H1 (cell line): ENCODE measurements at regions not wholly inside any gene's neighbourhood (a gene's known extent, or its start where the extent isn't known, plus 50 kb on each side); places are given as distances from the start of the nearest gene placed in this dataset.

Experiments used
- CTCF ChIA-PET: fragments of 300-600 bp; sonication (Branson Sonifier 250); formaldehyde crosslinking; loops from one replicate; lab custom pipeline; 2021; ENCODE audit not compliant: partially characterized antibody; lab: Charles Lee
- POLR2A ChIA-PET: fragments of 300-600 bp; sonication (Branson Sonifier 250); formaldehyde crosslinking; loops from one replicate; lab custom pipeline; 2021; ENCODE audit warnings: inconsistent platforms; ENCODE audit not compliant: partially characterized antibody; lab: Charles Lee
- DNase-seq, 2 experiments: peaks; one replicate each; pipeline versions ENCODE4 v3.0.0 to v3.0.0-alpha.2; 2010 to 2022; ENCODE audit warnings: low spot score in 2 of 2, low read depth in 1 of 2, mixed read lengths in 1 of 2
- FAIRE-seq: peaks from 2 replicates; lab custom pipeline; 2011; peaks lifted over from hg19 to GRCh38; lab: Jason Lieb, UNC
- H2AFZ ChIP-seq: 2 replicates; pipeline ENCODE4 v1.8.1; 2012; ENCODE audit warnings: low read length, inconsistent platforms
- H2AK5ac ChIP-seq: 2 replicates; pipeline ENCODE4 v1.6.1; 2013; ENCODE audit warnings: low read depth, low read length
- H2BK120ac ChIP-seq: replicated peaks from 2 replicates; pipeline ENCODE3; 2013; ENCODE audit warnings: low read depth, low read length, inconsistent platforms
- H2BK12ac ChIP-seq: 2 replicates; pipeline ENCODE4 v1.6.1; 2013; ENCODE audit warnings: low read depth, low read length
- H2BK15ac ChIP-seq: 2 replicates; pipeline ENCODE4 v1.6.1; 2013; ENCODE audit warnings: low read length
- H2BK20ac ChIP-seq: 2 replicates; pipeline ENCODE4 v1.6.1; 2013; ENCODE audit warnings: low read length
- H2BK5ac ChIP-seq: 2 replicates; pipeline ENCODE4 v1.6.1; 2013; ENCODE audit warnings: low read depth, low read length
- H3K14ac ChIP-seq: 2 replicates; pipeline ENCODE4 v1.6.1; 2013; ENCODE audit warnings: inconsistent platforms; ENCODE audit not compliant: insufficient read length
- H3K18ac ChIP-seq: 2 replicates; pipeline ENCODE4 v1.6.1; 2013; ENCODE audit warnings: low read length; ENCODE audit errors: extremely low read depth
- H3K23ac ChIP-seq: 2 replicates; pipeline ENCODE4 v1.6.1; 2013; ENCODE audit warnings: inconsistent platforms; ENCODE audit not compliant: insufficient read length
- H3K23me2 ChIP-seq: 2 replicates; pipeline ENCODE4 v1.6.1; 2013; ENCODE audit warnings: low read depth, low read length
- H3K27ac ChIP-seq: 2 replicates; pipeline ENCODE4 v1.6.1; 2011; ENCODE audit warnings: low read depth, low read length, inconsistent platforms
- H3K27me3 ChIP-seq, 4 experiments: replicated peaks in 1 of 4; 1 replicate in 1 of 4; 2 replicates in 3 of 4; pipeline versions ENCODE4 v1.6.1 to v1.8.1; 2011 to 2013; ENCODE audit warnings: low read length in 3 of 4, mild to moderate bottlenecking in 3 of 4, inconsistent platforms in 2 of 4, mixed read lengths in 2 of 4, moderate library complexity in 1 of 4; ENCODE audit not compliant: control insufficient read depth in 3 of 4, insufficient read depth in 3 of 4; ENCODE audit errors: extremely low read depth in 1 of 4
- H3K36me3 ChIP-seq, 4 experiments: 2 replicates each; pipeline versions ENCODE4 v1.6.1 to v1.8.1; 2011 to 2013; ENCODE audit warnings: mild to moderate bottlenecking in 4 of 4, low read length in 3 of 4, moderate library complexity in 2 of 4, control low read depth in 1 of 4, inconsistent platforms in 1 of 4; ENCODE audit not compliant: insufficient read depth in 4 of 4, control insufficient read depth in 2 of 4
- H3K4ac ChIP-seq: replicated peaks from 2 replicates; pipeline ENCODE3; 2013; ENCODE audit warnings: low read length, low read depth, mixed read lengths, inconsistent platforms; ENCODE audit not compliant: insufficient read length
- H3K4me1 ChIP-seq, 4 experiments: replicated peaks in 1 of 4; 1 replicate in 1 of 4; 2 replicates in 3 of 4; pipeline versions ENCODE4 v1.6.1 to v1.8.1; 2011 to 2013; ENCODE audit warnings: low read length in 3 of 4, inconsistent platforms in 2 of 4, mixed read lengths in 1 of 4; ENCODE audit not compliant: insufficient read depth in 4 of 4, control insufficient read depth in 3 of 4
- H3K4me2 ChIP-seq, 2 experiments: 2 replicates each; pipeline versions ENCODE4 v1.6.1 to v1.8.1; 2011 to 2013; ENCODE audit warnings: low read depth in 2 of 2, low read length in 2 of 2, control low read depth in 1 of 2, inconsistent platforms in 1 of 2, mild to moderate bottlenecking in 1 of 2; ENCODE audit not compliant: insufficient read depth in 1 of 2
- H3K4me3 ChIP-seq, 4 experiments: fragments of 200-600, 300-600 bp in 1 of 4; sonication (generic), shearing (Covaris generic), sonication (Bioruptor Twin) in 1 of 4; 2 replicates each; pipeline versions ENCODE4 v1.5.1 to v1.8.1; 2011 to 2016; ENCODE audit warnings: low read length in 4 of 4, low read depth in 3 of 4, control low read depth in 2 of 4, inconsistent platforms in 2 of 4, mild to moderate bottlenecking in 2 of 4, mixed read lengths in 1 of 4, moderate library complexity in 1 of 4; ENCODE audit not compliant: insufficient read depth in 2 of 4; ENCODE audit errors: extremely low read depth in 1 of 4
- H3K56ac ChIP-seq: replicated peaks from 2 replicates; pipeline ENCODE3; 2013; ENCODE audit warnings: low read depth, mild to moderate bottlenecking, mixed read lengths, low read length, inconsistent platforms; ENCODE audit not compliant: insufficient read length
- H3K79me1 ChIP-seq: 2 replicates; pipeline ENCODE4 v1.6.1; 2013; ENCODE audit warnings: low read depth, low read length, control low read depth
- H3K79me2 ChIP-seq, 2 experiments: 2 replicates each; pipeline versions ENCODE4 v1.6.1 to v1.8.1; 2012 to 2013; ENCODE audit warnings: low read length in 2 of 2, mild to moderate bottlenecking in 2 of 2, inconsistent platforms in 1 of 2; ENCODE audit not compliant: insufficient read depth in 2 of 2, control insufficient read depth in 1 of 2
- H3K9ac ChIP-seq, 4 experiments: replicated peaks in 1 of 4; 1 replicate in 1 of 4; 2 replicates in 3 of 4; pipeline versions ENCODE4 v1.6.1 to v1.8.1; 2011 to 2013; ENCODE audit warnings: low read depth in 3 of 4, low read length in 3 of 4, control low read depth in 2 of 4, mild to moderate bottlenecking in 2 of 4, moderate library complexity in 2 of 4, inconsistent platforms in 1 of 4; ENCODE audit errors: extremely low read depth in 1 of 4
- H3K9me3 ChIP-seq, 2 experiments: 2 replicates each; pipeline versions ENCODE4 v1.6.1 to v1.8.1; 2012 to 2013; ENCODE audit warnings: mild to moderate bottlenecking in 2 of 2, moderate library complexity in 2 of 2, control low read depth in 1 of 2, inconsistent platforms in 1 of 2, low read depth in 1 of 2, low read length in 1 of 2, mixed read lengths in 1 of 2; ENCODE audit not compliant: insufficient read depth in 2 of 2
- H4K20me1 ChIP-seq, 2 experiments: replicated peaks in 1 of 2; 2 replicates each; pipeline versions ENCODE3 to v1.8.1; 2011 to 2013; ENCODE audit warnings: inconsistent platforms in 2 of 2, low read length in 2 of 2, mild to moderate bottlenecking in 1 of 2; ENCODE audit not compliant: insufficient read depth in 2 of 2, control insufficient read depth in 1 of 2
- H4K5ac ChIP-seq: 2 replicates; pipeline ENCODE4 v1.6.1; 2013; ENCODE audit warnings: low read length, low read depth, mixed read lengths, inconsistent platforms; ENCODE audit not compliant: insufficient read length
- H4K8ac ChIP-seq: 2 replicates; pipeline ENCODE4 v1.8.0; 2013; ENCODE audit warnings: mild to moderate bottlenecking, moderate library complexity, low read length, inconsistent platforms; ENCODE audit not compliant: insufficient read depth; ENCODE audit errors: extremely low read depth
- H4K91ac ChIP-seq: replicated peaks from 2 replicates; pipeline ENCODE3; 2013; ENCODE audit warnings: low read length, mixed read lengths, inconsistent platforms; ENCODE audit not compliant: insufficient read length
- BRCA1 ChIP-seq: IDR thresholded peaks from 2 replicates; pipeline ENCODE4 v1.6.1; 2012; ENCODE audit warnings: low read depth, low read length, improper control_type of control experiment
- CTCF ChIP-seq, 3 experiments: IDR thresholded peaks; 1 replicate in 2 of 3; 2 replicates in 1 of 3; pipeline versions ENCODE4 v1.5.1 to v1.6.1; 2011; ENCODE audit warnings: low read length in 3 of 3, mild to moderate bottlenecking in 3 of 3, inconsistent platforms in 2 of 3, low read depth in 1 of 3, moderate library complexity in 1 of 3; ENCODE audit not compliant: insufficient read depth in 1 of 3; ENCODE audit errors: control extremely low read depth in 1 of 3
- GABPA ChIP-seq: IDR thresholded peaks from 2 replicates; pipeline ENCODE4 v1.6.1; 2011; ENCODE audit warnings: mild to moderate bottlenecking, low read length, moderate library complexity, borderline replicate concordance; ENCODE audit not compliant: insufficient read depth
- MAX ChIP-seq: IDR thresholded peaks from 2 replicates; pipeline ENCODE4 v1.6.1; 2012; ENCODE audit warnings: inconsistent platforms
- POU5F1 ChIP-seq: IDR thresholded peaks from 2 replicates; pipeline ENCODE4 v1.6.1; 2011; ENCODE audit warnings: low read depth, mild to moderate bottlenecking, low read length, moderate library complexity
- RAD21 ChIP-seq, 2 experiments: IDR thresholded peaks in 1 of 2; conservative IDR thresholded peaks in 1 of 2; 2 replicates each; pipeline ENCODE4 v1.6.1; 2011; ENCODE audit warnings: low read depth in 2 of 2, low read length in 2 of 2, improper control_type of control experiment in 1 of 2, inconsistent platforms in 1 of 2, mild to moderate bottlenecking in 1 of 2, moderate library complexity in 1 of 2
- RBBP5 ChIP-seq: IDR thresholded peaks from 2 replicates; pipeline ENCODE4 v1.7.1; 2012; ENCODE audit warnings: low read depth, mild to moderate bottlenecking, inconsistent platforms, low read length, moderate library complexity, borderline replicate concordance
- SUZ12 ChIP-seq: fragments of 200-600 bp; sonication (generic); IDR thresholded peaks from 2 replicates; pipeline ENCODE4 v1.6.1; 2012; ENCODE audit warnings: mild to moderate bottlenecking, inconsistent platforms, low read length, moderate library complexity, mixed read lengths
- TBP ChIP-seq: IDR thresholded peaks from 2 replicates; pipeline ENCODE4 v1.6.1; 2011; ENCODE audit warnings: low read depth, low read length, improper control_type of control experiment
- WGBS, 2 experiments: shearing (Covaris generic) in 1 of 2; methylation state at CpG; one replicate each; pipeline versions ENCODE4 v1.1.6 to v1.1.7; 2013 to 2015; ENCODE audit warnings: low lambda C conversion rate in 2 of 2, mixed read lengths in 2 of 2, inconsistent platforms in 1 of 2, low coverage in 1 of 2, missing lambda C conversion rate in 1 of 2; ENCODE audit not compliant: insufficient replicate concordance in 2 of 2, insufficient coverage in 1 of 2, insufficient read length in 1 of 2; ENCODE audit errors: extremely low coverage in 1 of 2, missing lambda C conversion rate in 1 of 2; 5-methylcytosine and 5-hydroxymethylcytosine counted together

- WGBS, 2 experiments, result 12% methylated on average over 3 of the region's 3 CpGs; no CpG with 5 or more reads in 1 of the 2 experiments
- H4K8ac ChIP-seq, result no peak overlapping the region
- CTCF ChIA-PET, result interaction anchor here (0.6 to 2.2 kb wide), 26 partner anchors 9 to 1749 kb away, joined by 3 to 11 read pairs (median 3); partner anchors contain the start of gene GABRG2
Measured at GRCh38 chr5:161966564-161966963, 101.0 kb upstream of the GABRG2 start.

More at GRCh38 chr5:161966564-161966963, 101.0 kb upstream of the GABRG2 start:
- Histone ChIP-seq H3K4ac (no peak overlapping the region), H3K4me3 (no peak overlapping the region), H4K5ac (no peak overlapping the region), H2BK12ac (no peak overlapping the region), H3K4me2 (no peak overlapping the region), H4K20me1 (no peaks in the 10 kb centered on the region), H2BK5ac (no peak overlapping the region), H3K79me2 (no peaks in the 10 kb centered on the region), H3K23me2 (no peaks in the 10 kb centered on the region), H3K79me1 (no peaks in the 10 kb centered on the region), H2BK20ac (no peak overlapping the region), H2AK5ac (no peak overlapping the region), H3K56ac (no peak overlapping the region), H3K4me1 (no peaks in the 10 kb centered on the region), H3K23ac (no peak overlapping the region), H3K36me3 (no peaks in the 10 kb centered on the region), H3K9ac (no peak overlapping the region), H4K91ac (no peak overlapping the region), H3K18ac (no peak overlapping the region), H2BK15ac (no peak overlapping the region), H3K14ac (no peak overlapping the region), H3K9me3 (no peaks in the 10 kb centered on the region), H2AFZ (peak overlapping the region; percentile 100), H3K27ac (no peak overlapping the region), H3K27me3 (no peaks in the 10 kb centered on the region), H2BK120ac (no peak overlapping the region)
- POLR2A ChIA-PET, result no interaction called here
- TF ChIP-seq RBBP5 (no peak), CTCF (IDR thresholded peaks at IDR 0.05; ENCODE audit: control extremely low read depth in 1 of 3, insufficient read depth in 1 of 3, low read depth in 1 of 3, low read length in 3 of 3) (peak in 2 of 3 experiments; percentile 44 to 61; a peak in 2 of 4 replicates), POU5F1 (no peak), SUZ12 (no peak), GABPA (no peak), TBP (no peak), RAD21 (IDR thresholded peaks at IDR 0.05 in 1 of 2, conservative IDR thresholded peaks at IDR 0.05 in 1 of 2; ENCODE audit: low read depth in 2 of 2, low read length in 2 of 2) (peak; percentile 67 to 70), MAX (no peak), BRCA1 (no peak)
- DNase-seq, result no peak
- peak; percentile 60 for FAIRE-seq
